HG02981 (cell line): ENCODE measurements at regions not wholly inside any gene's neighbourhood (a gene's known extent, or its start where the extent isn't known, plus 50 kb on each side); places are given as distances from the start of the nearest gene placed in this dataset.

ENCODE experiments used
- ATAC-seq: cut with Tn5 transposase; IDR thresholded peaks from one replicate; pipeline ENCODE4 v1.9.1; 2021; ENCODE audit warnings: mild to moderate bottlenecking, moderate library complexity; ENCODE audit not compliant: unreplicated experiment

GRCh38 chr5:144103611-144104485, 66.6 kb downstream of the YIPF5 start:
- ATAC-seq, result no peak

- ATAC-seq, result no peak
Measured at GRCh38 chr5:144105371-144105770, 65.1 kb downstream of the YIPF5 start.

DNA sequence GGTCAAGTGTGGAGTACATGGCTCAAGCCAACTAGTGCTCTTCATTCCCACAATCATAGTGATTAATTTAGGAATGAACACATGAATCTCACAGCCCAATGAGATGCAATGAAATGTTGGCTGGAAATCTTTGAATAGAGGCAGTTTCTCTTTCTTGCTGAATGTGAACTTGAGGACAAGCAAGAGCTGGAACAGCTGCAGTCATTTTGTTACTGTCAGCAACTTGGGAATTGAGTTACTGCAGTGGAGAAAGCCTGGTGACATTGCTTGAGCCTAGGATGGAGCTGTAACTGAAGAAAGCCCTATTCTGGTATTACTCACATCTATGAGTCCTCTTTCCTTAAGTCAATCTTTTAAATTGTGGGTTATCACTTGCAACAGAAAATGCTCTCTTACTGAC, 62.3 kb downstream of the YIPF5 start:
- no peak for ATAC-seq
